Suprapubic skin (tissue), 4 donors: ENCODE measurements at regions not wholly inside any gene's neighbourhood (a gene's known extent, or its start where the extent isn't known, plus 50 kb on each side); places are given as distances from the start of the nearest gene placed in this dataset.

Experiments
- CTCF ChIP-seq, 2 donors: fragments of 200-600 bp in 1 of 2; fragments of 450-650 bp in 1 of 2; sonication (generic) in 1 of 2; IDR thresholded peaks; one replicate each; pipeline ENCODE4 v1.5.1; 2016 to 2019; ENCODE audit warnings: antibody characterized with exemption in 2 of 2, mild to moderate bottlenecking in 1 of 2, moderate library complexity in 1 of 2
- EP300 ChIP-seq: sonication (generic); formaldehyde crosslinking; IDR thresholded peaks from one replicate; pipeline ENCODE4 v1.6.1; 2017; ENCODE audit warnings: antibody characterized with exemption
- POLR2A ChIP-seq, 2 donors: fragments of 450-650 bp; IDR thresholded peaks; one replicate each; pipeline ENCODE4 v1.6.1; 2017; ENCODE audit warnings: antibody characterized with exemption in 2 of 2, mild to moderate bottlenecking in 2 of 2, moderate library complexity in 2 of 2
- POLR2AphosphoS5 ChIP-seq, 3 donors: sonication (generic); formaldehyde crosslinking; IDR thresholded peaks; one replicate each; pipeline ENCODE4 v1.6.1; 2017; ENCODE audit warnings: antibody characterized with exemption in 3 of 3

GRCh38 chr2:111244864-111245263 is 124.2 kb downstream of the BCL2L11 start:
- TF ChIP-seq POLR2AphosphoS5 (IDR thresholded peaks at IDR 0.05), result no peak
- TF ChIP-seq CTCF (IDR thresholded peaks at IDR 0.05), result no peak
- no peak for TF ChIP-seq EP300
- no peak for TF ChIP-seq POLR2A (IDR thresholded peaks at IDR 0.05)
